ENCODE measurements at regions not wholly inside any gene's neighbourhood (a gene's known extent, or its start where the extent isn't known, plus 50 kb on each side); places are given as distances from the start of the nearest gene placed in this dataset.

DNA sequence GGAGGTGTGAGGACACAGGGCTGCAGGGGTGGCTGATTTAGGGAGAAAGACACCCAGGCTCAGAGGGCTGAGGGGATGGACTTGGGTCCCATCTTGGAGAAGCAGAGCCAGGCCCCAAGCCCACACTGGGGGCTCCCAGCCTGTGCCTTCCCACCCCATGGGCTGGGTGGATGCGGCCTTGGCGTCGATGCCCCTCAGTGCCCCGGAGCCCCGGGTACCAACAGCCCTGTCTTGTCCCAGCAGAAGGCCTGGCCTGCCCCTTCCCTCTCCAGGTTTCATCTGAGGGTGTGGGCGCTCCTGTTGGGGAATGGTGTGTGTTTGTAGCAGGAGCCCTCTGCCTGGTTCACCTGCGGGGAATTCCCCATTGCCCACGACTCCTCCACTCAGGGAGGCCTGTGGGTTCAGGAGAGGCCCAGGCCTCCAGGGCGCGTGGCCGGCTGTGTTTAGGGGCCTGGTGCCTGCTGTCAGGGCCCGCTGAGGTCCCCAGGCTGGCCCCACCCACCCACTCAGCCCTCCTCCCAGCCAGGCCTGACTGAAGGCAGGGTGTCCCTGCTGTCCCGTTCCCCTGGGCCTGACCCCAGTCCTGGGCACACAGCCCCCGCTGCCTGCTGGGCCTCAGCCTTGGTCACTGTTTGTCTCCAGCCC, 51.1 kb upstream of the BEGAIN start:
- TF ChIP-seq, protein P1, sequence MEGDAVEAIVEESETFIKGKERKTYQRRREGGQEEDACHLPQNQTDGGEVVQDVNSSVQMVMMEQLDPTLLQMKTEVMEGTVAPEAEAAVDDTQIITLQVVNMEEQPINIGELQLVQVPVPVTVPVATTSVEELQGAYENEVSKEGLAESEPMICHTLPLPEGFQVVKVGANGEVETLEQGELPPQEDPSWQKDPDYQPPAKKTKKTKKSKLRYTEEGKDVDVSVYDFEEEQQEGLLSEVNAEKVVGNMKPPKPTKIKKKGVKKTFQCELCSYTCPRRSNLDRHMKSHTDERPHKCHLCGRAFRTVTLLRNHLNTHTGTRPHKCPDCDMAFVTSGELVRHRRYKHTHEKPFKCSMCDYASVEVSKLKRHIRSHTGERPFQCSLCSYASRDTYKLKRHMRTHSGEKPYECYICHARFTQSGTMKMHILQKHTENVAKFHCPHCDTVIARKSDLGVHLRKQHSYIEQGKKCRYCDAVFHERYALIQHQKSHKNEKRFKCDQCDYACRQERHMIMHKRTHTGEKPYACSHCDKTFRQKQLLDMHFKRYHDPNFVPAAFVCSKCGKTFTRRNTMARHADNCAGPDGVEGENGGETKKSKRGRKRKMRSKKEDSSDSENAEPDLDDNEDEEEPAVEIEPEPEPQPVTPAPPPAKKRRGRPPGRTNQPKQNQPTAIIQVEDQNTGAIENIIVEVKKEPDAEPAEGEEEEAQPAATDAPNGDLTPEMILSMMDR (IDR thresholded peaks at IDR 0.05): no peak
- TF ChIP-seq POLR2A (IDR thresholded peaks at IDR 0.05): no peak

All from sigmoid colon (tissue), 3 donors.